K562 (cell line): ENCODE measurements at regions not wholly inside any gene's neighbourhood (a gene's known extent, or its start where the extent isn't known, plus 50 kb on each side); places are given as distances from the start of the nearest gene placed in this dataset.

Experiments used
- CEBPB ChIP-seq: fragments of 450-650 bp; IDR thresholded peaks from 2 replicates; pipeline ENCODE4 v1.6.1; 2016; ENCODE audit warnings: missing genetic modification characterization, missing compliant biosample characterization
- CTBP1 ChIP-seq: fragments of 450-650 bp; IDR thresholded peaks from 2 replicates; pipeline ENCODE4 v1.6.1; 2016; ENCODE audit warnings: borderline replicate concordance
- EZH2 ChIP-seq: IDR thresholded peaks from 2 replicates; pipeline ENCODE4 v1.6.1; 2012; ENCODE audit warnings: low read depth, mild to moderate bottlenecking, inconsistent platforms, low read length, borderline replicate concordance
- KDM1A ChIP-seq, 2 experiments: fragments of 450-650 bp; IDR thresholded peaks; 2 replicates each; pipeline ENCODE4 v1.6.1; 2016; ENCODE audit warnings: mild to moderate bottlenecking in 2 of 2
- KLF16 ChIP-seq: IDR thresholded peaks from 2 replicates; pipeline ENCODE4 v1.6.1; 2016; ENCODE audit warnings: antibody characterized with exemption
- L3MBTL2 ChIP-seq: fragments of 450-650 bp; IDR thresholded peaks from 2 replicates; pipeline ENCODE4 v1.6.1; 2016; ENCODE audit warnings: mild to moderate bottlenecking, moderate library complexity
- MYC ChIP-seq, 2 experiments: fragments of 250-450 bp in 1 of 2; sonication (Bioruptor Pico) in 1 of 2; IDR thresholded peaks; 2 replicates each; pipeline versions ENCODE4 v1.5.1 to v1.6.1; 2012 to 2021; ENCODE audit warnings: low read depth in 2 of 2, borderline replicate concordance in 1 of 2, improper control_type of control experiment in 1 of 2, low read length in 1 of 2, mild to moderate bottlenecking in 1 of 2, moderate library complexity in 1 of 2
- POLR2A ChIP-seq: fragments of 450-650 bp; conservative IDR thresholded peaks from 2 replicates; pipeline ENCODE4 v1.6.1; 2016
- POU5F1 ChIP-seq: fragments of 150-350 bp; IDR thresholded peaks from 2 replicates; pipeline ENCODE4 v1.6.1; 2014; ENCODE audit warnings: borderline replicate concordance, low read length, low read depth, mild to moderate bottlenecking; ENCODE audit not compliant: partially characterized antibody
- ZBTB26 ChIP-seq: fragments of 450-650 bp; formaldehyde crosslinking; IDR thresholded peaks from 2 replicates; pipeline ENCODE4 v1.4.0; 2022; ENCODE audit warnings: missing genetic modification characterization
- ZNF274 ChIP-seq: IDR thresholded peaks from 2 replicates; pipeline ENCODE4 v1.6.1; 2011; ENCODE audit warnings: low read depth, mild to moderate bottlenecking, low read length, moderate library complexity, borderline replicate concordance
- ZNF318 ChIP-seq, 2 experiments: fragments of 450-650 bp; IDR thresholded peaks; 2 replicates each; pipeline ENCODE4 v1.6.1; 2016; ENCODE audit warnings: mild to moderate bottlenecking in 2 of 2, borderline replicate concordance in 1 of 2, low read depth in 1 of 2, moderate library complexity in 1 of 2
- TF ChIP-seq, protein P1 (sequence below), 3 experiments: IDR thresholded peaks in 2 of 3; conservative IDR thresholded peaks in 1 of 3; 2 replicates each; pipeline ENCODE4 v1.5.1; 2011 to 2012; ENCODE audit warnings: low read length in 3 of 3, mild to moderate bottlenecking in 3 of 3, control low read depth in 2 of 3, improper control_type of control experiment in 1 of 3, inconsistent platforms in 1 of 3, low read depth in 1 of 3, mixed read lengths in 1 of 3, moderate library complexity in 1 of 3; ENCODE audit not compliant: insufficient read depth in 2 of 3
- TF ChIP-seq, protein P2 (sequence below): fragments of 250-450 bp; sonication (Bioruptor Pico); IDR thresholded peaks from 2 replicates; pipeline ENCODE4 v1.4.0; 2020; ENCODE audit warnings: mild to moderate bottlenecking

- no peak for TF ChIP-seq POLR2A
- TF ChIP-seq CEBPB, result no peak
- TF ChIP-seq, protein P1, sequence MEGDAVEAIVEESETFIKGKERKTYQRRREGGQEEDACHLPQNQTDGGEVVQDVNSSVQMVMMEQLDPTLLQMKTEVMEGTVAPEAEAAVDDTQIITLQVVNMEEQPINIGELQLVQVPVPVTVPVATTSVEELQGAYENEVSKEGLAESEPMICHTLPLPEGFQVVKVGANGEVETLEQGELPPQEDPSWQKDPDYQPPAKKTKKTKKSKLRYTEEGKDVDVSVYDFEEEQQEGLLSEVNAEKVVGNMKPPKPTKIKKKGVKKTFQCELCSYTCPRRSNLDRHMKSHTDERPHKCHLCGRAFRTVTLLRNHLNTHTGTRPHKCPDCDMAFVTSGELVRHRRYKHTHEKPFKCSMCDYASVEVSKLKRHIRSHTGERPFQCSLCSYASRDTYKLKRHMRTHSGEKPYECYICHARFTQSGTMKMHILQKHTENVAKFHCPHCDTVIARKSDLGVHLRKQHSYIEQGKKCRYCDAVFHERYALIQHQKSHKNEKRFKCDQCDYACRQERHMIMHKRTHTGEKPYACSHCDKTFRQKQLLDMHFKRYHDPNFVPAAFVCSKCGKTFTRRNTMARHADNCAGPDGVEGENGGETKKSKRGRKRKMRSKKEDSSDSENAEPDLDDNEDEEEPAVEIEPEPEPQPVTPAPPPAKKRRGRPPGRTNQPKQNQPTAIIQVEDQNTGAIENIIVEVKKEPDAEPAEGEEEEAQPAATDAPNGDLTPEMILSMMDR (IDR thresholded peaks at IDR 0.05 in 2 of 3, conservative IDR thresholded peaks at IDR 0.05 in 1 of 3; ENCODE audit: insufficient read depth in 2 of 3, low read depth in 1 of 3, low read length in 3 of 3), result no peak
- TF ChIP-seq KLF16, result no peak
- no peak for TF ChIP-seq ZNF318 (IDR thresholded peaks at IDR 0.05; ENCODE audit: borderline replicate concordance in 1 of 2, low read depth in 1 of 2)
- TF ChIP-seq L3MBTL2, result no peak
- no peak for TF ChIP-seq EZH2
- TF ChIP-seq POU5F1, result no peak
- no peak for TF ChIP-seq CTBP1
- TF ChIP-seq KDM1A (IDR thresholded peaks at IDR 0.05), result no peak
- no peak for TF ChIP-seq MYC (IDR thresholded peaks at IDR 0.05; ENCODE audit: low read depth, low read length)
- no peak for TF ChIP-seq MYC (CRISPR knock-in tag; IDR thresholded peaks at IDR 0.05; ENCODE audit: borderline replicate concordance, low read depth)
- TF ChIP-seq ZBTB26, result no peak
- TF ChIP-seq, protein P2, sequence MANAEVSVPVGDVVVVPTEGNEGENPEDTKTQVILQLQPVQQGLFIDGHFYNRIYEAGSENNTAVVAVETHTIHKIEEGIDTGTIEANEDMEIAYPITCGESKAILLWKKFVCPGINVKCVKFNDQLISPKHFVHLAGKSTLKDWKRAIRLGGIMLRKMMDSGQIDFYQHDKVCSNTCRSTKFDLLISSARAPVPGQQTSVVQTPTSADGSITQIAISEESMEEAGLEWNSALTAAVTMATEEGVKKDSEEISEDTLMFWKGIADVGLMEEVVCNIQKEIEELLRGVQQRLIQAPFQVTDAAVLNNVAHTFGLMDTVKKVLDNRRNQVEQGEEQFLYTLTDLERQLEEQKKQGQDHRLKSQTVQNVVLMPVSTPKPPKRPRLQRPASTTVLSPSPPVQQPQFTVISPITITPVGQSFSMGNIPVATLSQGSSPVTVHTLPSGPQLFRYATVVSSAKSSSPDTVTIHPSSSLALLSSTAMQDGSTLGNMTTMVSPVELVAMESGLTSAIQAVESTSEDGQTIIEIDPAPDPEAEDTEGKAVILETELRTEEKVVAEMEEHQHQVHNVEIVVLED (CRISPR knock-in tag), result no peak
- no peak for TF ChIP-seq ZNF274
These were observed 268.5 kb upstream of the NMUR2 start for GRCh38 chr5:152673601-152674000.
